Prostate gland (tissue), 2 donors: ENCODE measurements at regions not wholly inside any gene's neighbourhood (a gene's known extent, or its start where the extent isn't known, plus 50 kb on each side); places are given as distances from the start of the nearest gene placed in this dataset.

ENCODE experiments used
- CTCF ChIP-seq, 4 experiments: fragments of 200-600 bp in 2 of 4; fragments of 450-650 bp in 2 of 4; sonication (generic) in 2 of 4; IDR thresholded peaks; 1 replicate in 3 of 4; 2 replicates in 1 of 4; pipeline ENCODE4 v1.5.1; 2016 to 2019; ENCODE audit warnings: antibody characterized with exemption in 4 of 4, mild to moderate bottlenecking in 2 of 4, moderate library complexity in 2 of 4
- POLR2A ChIP-seq: fragments of 450-650 bp; IDR thresholded peaks from one replicate; pipeline ENCODE4 v1.6.1; 2016; ENCODE audit warnings: antibody characterized with exemption, mild to moderate bottlenecking

- TF ChIP-seq CTCF (IDR thresholded peaks at IDR 0.05) = no peak
- no peak for TF ChIP-seq POLR2A
These were observed 240.1 kb upstream of the MMADHC start for GRCh38 chr2:149827585-149828126.
